ENCODE measurements at regions not wholly inside any gene's neighbourhood (a gene's known extent, or its start where the extent isn't known, plus 50 kb on each side); places are given as distances from the start of the nearest gene placed in this dataset.

DNA sequence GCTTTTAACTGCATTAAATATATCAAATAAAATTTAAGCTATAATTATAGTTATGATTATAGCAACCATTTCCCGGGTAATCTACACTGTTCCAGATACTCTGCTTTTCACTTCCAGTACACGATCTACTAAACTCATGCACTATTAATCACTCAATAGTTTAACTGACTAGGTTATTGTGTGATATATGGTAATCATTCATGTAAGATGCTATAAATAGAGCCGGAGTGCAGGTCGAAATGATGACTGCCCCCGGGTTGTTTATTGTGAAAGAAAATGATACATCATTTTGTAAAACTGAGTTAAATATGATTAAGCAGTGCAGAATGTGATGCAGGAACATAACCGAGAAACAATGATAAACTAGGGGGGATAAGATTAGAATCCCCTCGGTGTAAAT lies 434.6 kb upstream of the DSEL start:
- DNase-seq, result no peak

DNA sequence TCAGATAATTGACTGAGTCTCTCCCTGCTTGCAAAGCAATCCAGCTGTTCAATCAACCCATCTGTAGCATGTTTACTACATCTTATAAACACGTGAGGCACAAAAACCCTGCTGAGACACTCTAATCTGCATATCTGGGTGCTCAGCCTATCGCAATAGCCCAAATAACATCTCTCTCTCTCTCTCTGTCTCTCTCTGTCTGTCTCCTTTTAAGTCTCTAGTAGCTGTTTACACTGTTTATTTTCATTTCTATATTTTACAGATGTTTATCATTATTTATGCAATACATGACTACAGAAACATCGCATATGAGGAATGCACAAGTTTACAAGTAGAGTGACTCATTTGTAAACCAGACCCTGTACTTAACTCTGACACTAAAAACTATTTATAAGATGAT lies 422.1 kb upstream of the DSEL start:
- DNase-seq, result no peak

DNA sequence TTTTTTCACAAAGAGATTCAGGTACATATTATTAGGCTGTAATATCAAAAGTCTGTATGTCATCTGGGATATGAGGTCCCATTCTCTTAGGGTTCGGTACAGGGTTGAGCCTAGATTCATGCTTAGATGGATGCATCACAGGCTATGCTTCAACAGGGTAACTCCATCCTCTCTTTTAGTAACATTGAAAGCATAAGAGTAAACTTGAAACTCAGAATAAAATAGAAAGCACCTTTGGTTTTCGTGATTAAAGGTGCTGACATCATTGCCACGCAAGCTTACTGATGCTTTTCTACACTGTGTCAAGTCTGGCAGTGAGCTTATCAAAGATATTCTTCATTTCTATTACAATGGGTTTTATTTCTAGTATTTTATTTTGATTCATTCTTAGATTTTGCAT lies 419.1 kb upstream of the DSEL start:
- DNase-seq, result no peak

DNA sequence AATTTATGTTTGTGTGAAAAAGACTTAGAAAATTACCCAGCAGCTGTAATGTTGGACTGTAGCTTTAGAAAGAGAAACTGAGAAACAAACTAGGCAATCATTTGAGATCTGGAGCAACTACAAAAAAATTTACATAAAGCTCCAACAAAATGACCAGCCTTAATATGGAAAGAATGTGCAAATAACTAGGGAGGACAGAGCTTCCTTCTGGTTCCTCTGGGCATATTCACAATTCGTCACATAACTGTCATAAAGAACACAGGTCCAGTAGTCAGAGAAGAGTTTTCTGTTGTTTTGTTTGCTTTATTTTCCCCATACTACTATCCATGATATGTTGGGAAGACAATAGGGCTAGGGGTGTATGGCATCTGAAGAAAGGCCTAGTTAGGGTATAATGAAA lies 416.8 kb upstream of the DSEL start:
- no peak for DNase-seq

DNA sequence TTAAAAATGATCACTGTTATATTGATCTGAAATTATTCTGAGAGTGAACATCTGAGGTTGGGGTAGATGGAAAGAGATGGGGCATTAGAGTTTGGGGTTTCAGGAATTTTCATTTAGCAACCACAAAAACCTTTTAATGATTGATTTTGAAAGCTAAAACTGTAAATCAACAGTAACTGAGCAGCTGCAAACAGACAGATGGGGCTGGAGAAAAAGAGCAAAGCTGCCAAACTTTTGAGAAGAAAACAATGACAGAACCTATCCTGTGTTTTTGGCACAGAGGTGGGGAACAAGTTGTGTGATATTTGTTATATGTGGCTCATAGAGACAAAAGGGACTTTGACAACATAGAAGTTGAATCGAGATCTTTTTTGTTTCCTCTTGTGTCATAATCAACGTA lies 415.8 kb upstream of the DSEL start:
- DNase-seq, result no peak

DNA sequence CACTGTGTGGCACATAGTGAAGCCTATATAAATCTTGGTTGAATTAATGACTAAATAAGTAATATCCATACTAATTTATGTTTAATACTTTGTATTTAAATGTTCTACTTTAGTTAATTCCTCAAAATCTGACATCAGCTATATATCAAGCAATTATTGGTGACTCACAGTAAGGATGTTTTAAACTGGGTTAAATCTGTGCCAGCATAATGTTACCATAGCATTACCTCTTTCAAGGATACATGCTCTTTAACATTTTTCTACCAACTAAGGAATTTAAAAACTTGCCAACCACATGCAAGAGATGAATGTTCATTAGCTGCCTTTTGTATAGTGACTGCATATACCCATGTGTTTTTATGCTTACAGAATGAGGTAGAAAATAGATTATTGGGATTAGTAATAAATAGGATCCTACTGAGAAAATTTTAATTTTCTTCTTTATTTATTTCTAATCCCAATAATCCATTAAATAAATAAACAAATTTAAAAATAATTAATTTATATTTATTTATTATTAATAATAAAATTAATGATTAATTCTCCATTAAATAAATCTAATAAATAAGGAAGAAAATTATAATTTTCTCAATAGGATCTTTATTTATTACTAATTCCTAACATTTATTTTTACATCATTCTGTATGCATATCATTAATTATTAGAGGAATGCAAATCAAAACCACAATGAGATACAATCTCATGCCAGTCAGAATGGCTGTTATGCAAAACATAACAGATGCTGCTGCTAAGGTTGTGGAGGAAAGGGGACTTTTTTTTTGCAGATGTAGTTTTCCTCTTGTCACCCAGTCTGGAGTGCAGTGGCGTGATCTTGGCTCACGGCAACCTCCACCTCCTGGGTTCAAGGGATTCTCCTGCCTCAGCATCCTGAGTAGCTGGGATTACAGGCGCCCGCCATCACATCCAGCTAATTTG lies 410.7 kb upstream of the DSEL start:
- no peak for DNase-seq

DNA sequence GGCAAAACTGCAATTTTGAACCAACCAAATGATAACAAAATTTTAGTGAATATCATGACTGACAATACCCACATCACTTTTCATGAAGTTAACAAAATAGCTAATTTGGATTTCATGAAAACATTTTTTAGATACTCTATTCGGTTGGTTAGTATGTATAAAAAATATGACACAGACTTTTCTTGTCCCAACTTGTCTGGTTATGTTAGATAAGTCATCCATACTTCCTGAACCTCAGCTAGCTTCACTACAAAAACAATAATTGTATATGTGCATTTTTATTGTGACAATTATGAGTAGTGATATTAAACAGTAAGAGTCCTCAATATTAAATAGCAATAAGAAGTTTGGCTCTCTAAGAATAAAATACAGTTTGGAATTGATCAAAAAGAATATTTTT lies 408.1 kb upstream of the DSEL start:
- no peak for DNase-seq

DNA sequence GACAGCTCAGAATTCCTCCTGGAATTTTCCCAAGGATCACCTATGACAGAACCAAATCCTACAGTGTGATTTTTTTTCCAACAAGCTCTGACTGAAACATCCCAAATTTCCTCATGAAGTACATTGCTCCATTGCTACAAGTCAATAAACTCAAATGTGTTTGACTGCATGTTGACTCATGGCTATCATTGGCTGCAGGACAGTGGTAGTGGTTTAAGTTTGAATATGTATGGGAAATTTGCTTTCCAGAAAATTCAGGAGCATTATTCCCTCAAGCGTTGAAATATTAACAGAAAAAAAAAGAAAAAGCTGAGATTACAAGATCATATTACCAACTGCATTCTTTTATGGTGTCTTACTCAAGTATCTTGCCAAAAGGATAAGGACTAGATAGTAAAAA lies 402.8 kb upstream of the DSEL start:
- DNase-seq, result no peak

DNA sequence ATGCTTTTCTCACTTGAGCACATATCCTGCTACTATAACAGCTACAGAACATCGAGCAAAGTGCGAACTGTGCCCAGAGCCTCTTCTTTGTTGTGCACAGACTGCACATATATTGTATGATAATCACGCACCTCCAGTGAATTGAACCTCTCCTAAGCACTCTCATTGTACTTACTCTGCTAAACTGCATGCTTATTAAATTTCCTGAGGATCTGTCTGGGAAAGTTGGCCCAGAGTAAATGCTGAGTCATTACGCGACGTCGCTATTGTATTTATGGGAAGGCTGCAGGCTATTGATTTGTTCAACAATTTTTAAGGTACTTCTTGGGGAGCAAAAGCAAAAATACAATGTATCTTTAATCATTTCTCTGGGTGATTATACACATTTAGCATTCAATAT lies 399.6 kb upstream of the DSEL start:
- DNase-seq, result no peak

DNA sequence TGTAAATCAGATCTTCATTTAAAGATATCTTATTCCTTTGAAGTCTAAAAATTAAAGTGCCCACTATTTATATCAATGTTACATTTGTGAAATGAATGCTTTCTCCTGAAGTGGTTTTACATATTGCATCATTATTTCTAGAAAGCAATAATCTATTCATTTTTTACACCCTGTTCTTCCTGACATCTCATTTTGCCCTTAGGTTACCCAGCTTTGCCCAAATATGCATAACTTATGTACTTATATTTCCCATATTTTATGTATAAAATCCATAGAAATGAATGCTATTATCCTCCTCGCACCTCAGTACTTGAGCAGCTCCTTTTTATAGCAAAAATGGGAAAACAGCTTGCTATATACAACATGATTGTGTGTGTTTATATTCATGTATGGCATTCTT lies 396.5 kb upstream of the DSEL start:
- DNase-seq, result no peak

DNA sequence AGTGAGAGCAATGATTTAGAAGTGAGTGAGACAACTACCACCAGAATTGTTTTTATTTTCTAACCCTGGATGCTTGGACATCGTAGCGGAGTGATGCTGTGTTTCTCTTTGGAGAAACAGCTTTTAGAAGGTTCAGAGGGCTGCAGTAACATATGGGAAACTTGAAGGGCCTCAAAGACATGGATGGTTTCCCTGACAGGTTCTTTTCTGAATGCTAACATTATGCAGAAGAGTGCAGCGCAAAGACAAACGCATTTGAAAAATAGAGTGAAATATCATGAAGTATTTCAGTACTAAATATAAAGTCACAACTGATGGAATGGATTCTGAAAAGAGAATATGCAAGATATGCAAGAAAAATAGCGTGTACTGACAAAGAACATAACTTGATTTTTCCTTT lies 385.1 kb upstream of the DSEL start:
- DNase-seq, result no peak

DNA sequence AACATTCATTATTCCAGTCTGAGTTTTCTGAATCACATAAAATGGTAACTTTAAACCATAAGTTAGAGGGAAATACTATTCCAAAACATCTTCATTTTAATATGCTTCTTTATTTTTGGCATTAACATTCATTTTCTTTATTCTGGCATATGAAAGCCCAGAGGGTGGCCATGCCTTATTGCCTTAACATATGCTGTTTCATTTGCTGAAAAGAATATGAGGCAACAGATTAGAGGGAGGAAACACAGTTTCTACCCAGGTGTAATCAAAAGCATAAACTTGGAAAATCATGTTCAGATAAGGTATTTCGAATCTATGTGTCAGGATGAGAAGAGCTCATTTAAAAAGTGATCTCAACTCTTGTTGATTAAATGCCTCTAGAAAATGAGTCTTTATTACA lies 379.9 kb upstream of the DSEL start:
- no peak for DNase-seq

DNA sequence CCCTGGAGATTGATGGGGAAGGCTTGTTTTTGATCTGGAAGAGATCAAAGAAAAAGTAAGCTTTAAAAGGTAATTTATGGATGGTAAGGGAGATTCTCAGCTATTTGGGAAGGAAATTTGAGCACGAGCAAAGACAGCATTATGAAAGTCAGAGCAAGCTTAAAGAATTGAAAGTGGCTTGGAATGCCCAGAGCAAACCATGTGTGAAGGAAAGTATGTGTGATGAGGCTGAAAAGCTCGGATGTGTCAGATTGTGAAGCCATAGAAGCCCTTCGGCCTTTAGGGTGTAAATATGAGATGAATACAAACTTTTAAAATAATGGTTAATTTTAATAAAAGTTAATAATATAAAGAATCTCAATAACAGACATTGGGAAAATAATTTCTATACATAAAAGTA lies 377.4 kb upstream of the DSEL start:
- DNase-seq, result no peak

DNA sequence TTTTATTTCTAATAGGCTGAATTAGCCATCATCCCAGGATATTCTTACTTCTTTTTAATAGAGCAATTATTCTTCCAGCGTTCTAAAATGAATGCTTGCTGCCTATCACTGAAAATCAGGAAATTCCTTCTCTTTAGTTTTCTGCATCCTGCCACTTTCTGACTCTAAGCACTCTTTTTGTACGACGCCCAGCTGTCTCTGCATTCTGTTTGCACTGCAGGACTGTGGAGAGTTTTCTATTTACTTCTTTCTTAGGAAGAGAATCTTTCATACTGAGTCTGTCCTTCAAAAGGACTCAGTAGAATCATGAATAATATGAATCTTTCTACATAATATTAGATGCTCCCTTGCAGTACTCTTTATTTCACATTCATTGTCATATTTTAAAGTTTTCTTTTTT lies 360.4 kb upstream of the DSEL start:
- no peak for DNase-seq

DNA sequence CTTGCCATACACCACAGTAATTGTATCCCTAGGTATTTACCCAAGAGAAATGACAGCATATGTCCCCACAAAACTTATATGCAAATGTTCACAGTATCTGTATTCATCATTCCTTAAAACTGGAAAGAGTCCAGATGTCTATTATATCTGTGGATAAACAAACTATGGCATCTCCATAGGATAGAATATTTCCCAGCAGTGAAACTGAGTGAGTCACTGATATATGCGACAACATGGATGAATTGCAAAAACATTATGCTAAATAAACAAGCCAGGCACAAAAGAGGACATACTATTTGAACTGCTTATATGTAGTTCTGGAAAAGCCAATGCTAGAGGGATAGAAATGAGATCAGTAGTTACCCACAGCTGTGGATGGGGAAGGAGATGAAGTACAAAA lies 359.4 kb upstream of the DSEL start:
- DNase-seq, result no peak

DNA sequence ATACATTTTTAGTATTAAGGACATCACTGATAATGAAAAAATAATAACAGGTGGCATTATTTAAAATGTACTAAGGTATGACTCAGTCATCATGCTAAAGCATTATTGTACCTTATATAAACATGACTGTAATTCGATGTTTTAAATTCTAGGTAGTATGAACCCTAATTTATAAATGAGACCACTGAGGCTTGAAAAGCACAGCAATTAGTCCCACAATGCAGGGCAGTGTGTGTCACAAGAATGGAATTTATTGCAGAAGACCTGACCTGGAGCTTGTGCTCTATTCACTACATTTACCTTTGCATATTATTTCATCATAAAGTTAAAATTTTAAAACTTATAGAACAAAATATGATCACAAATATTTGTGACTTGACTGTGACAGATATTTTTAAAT lies 358.5 kb upstream of the DSEL start:
- DNase-seq, result no peak

DNA sequence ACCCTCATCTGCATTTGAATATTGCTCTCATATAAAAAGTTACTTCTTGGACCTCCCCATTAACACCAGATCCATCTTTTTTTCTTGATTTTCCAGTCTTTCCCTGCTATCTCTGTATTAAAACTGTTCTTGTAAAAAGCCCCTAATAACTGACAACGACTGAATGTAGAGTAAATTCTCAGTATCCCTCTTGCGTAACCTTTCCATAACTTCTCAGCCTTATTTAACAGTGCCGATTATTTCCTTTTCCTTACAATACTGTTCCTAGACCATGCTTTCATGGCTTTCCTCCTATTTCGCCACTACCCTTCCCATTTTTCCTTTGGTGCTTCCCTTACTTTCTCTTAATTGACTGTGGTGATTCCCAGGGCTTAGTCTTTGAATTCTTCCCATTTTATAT lies 348.9 kb upstream of the DSEL start:
- no peak for DNase-seq

DNA sequence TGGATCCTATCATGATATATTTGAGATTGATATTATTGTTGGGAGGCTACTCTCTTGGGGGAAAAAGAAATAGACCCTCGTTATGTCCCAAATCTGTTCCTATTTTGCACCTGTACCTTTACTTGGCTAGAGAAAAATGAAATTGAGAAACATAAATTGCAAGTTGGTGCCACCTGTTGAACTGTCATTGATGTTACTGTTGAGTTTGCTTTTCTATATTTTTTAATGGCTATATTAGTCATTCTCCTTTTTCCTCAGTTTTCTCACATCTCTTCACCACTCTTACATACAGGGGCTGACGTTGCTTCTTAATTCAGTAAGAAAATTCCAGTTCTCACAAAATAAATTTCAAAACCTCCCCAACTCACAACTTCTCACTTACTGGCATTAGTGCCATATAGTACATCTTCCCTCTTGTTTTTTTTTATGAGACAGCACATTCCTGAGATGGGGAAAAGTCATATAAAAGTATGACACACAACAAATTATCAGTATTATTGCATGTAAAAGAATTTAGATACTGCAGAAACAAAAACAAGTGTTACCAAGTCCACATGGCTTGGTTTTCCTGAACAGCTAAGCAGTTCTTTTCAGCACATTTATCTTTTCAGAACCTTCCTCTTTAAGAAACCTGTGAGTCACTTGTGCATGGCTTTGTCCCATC lies 348.3 kb upstream of the DSEL start:
- DNase-seq, result no peak

DNA sequence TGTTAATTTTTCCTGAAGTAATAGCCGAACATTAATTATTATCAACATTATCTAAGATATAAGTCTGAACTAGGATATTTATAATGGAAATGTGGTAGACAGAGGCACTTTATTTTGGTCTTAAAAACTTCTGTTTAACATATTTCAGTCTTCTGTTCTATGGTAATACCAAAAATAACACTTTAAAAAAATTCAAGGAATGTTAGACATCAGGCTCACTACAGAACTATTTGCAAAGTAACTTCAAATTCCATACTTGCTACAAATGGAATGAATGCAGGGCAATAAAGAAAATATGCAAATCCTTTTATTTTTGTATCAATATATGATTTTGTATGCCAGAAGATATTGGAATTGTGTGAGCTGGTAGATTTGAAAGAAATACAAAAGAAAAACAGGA lies 345.5 kb upstream of the DSEL start:
- DNase-seq, result no peak

DNA sequence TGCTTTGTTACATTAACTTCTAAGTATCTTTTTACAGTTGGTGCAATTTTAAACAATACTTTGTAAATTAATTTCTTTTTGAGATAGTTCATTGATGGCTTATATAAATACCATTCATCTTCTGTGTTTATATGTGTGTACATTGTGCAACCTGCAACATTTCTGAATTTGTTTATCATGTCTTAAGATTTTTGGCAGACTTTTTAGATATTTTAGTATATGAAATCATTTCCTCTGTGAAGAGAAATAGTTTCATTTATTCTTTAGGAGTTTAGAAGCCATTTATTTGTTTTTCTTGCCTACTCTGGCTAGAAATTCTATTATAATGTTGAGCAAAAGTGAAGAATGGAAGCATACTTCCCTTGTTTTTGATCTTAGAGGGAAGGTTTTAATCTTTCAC lies 337.8 kb upstream of the DSEL start:
- DNase-seq, result no peak

DNA sequence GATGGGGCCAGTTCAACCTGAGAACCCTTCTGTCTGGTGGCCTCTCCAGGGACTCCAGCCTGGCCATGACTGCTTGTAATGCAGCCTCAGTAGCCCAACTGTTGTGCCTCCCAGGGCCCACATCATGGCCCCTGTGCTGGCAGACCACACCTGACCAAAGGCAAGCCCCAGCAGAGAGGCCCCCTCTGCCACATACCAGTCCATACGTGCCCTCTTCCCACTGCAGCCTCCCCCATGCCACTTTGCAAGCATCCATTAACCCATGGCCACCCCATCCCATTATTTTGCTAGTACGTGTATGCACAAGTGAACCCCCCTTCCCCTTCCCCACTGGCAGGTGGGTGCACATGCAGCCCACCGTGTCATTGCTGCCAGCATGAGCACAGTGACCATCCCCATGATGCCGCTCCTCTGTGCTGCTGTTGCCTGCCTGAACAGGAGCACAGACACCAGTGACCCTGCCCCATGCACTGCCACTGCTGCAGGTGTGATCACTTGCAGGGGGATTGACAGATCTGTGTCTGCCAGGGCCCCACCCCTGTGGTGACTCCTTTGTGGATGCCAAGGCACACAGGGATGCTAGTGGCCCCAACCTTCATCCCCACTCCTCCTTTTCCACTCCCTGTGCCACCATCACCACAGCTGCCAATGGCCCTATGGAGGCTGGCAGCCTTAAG lies 330.0 kb upstream of the DSEL start:
- no peak for DNase-seq

DNA sequence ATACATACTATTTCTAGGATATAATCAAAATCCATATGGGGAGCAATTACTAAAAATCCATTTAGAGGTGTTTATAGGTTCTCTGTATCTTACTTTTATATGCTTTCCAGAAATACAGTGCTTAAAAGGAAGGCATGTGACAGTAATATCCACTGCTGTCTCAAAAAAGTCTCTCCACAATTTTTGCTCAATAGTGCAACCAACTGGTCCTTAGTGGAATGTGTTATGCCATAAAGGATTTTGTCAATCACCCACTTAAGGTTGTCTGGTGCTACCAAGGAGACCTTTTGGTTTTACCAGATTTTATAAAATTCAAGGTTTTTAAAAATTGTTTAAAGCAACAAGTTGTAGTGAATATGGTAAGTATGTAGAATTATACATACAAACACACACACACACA lies 328.5 kb upstream of the DSEL start:
- no peak for DNase-seq

DNA sequence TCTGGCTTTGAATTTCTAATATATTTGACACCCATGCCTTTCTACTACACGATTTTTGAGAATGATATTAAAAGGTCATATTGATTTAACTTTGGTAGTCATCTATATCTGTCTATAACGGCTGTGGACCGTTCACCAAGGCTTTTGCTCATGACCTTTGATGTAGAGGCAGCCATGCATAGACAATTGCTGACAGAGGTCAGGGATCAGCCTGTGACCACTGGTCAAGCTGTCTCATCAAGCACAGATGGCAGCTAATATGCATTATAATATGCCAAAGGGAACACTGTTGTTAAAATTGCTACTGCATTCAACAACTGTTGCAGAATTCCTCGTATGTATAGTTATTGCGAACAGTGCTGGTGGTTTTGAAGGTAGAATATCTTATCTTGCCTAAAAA lies 323.9 kb upstream of the DSEL start:
- DNase-seq, result no peak

DNA sequence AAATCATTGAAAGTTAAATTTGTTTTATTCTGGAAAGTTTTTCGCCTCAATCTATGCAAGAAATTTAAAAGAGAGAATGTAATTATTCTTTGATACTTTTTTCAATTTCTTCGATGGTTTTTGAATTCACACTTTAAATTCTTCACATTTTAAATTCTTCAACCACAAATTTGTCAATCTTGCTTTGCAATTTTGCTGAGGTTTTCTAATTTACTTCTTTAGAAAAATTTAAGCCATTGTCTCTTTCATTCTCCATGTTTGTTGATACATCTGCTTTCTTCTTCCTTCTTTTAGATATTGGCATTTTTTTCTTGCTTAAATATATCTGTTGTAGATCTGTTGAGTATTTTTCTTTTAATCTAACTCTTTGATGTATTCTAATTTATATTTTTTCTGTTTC lies 301.9 kb upstream of the DSEL start:
- DNase-seq, result no peak
